HFF-Myc (cell line): ENCODE measurements at regions not wholly inside any gene's neighbourhood (a gene's known extent, or its start where the extent isn't known, plus 50 kb on each side); places are given as distances from the start of the nearest gene placed in this dataset.

ENCODE experiments used
- DNase-seq: peaks from one replicate; pipeline ENCODE4 v3.0.0-alpha.2; 2011; ENCODE audit warnings: low read depth; ENCODE audit errors: extremely low read depth
- H3K4me3 ChIP-seq: replicated peaks from 2 replicates; pipeline ENCODE4 v1.5.1; 2011; ENCODE audit warnings: low read depth, mild to moderate bottlenecking, control low read depth, low read length
- TF ChIP-seq, protein P1 (sequence below): IDR thresholded peaks from 2 replicates; pipeline ENCODE4 v1.5.1; 2012; ENCODE audit warnings: mild to moderate bottlenecking, low read depth, low read length, control low read depth; ENCODE audit errors: missing control alignments

DNA sequence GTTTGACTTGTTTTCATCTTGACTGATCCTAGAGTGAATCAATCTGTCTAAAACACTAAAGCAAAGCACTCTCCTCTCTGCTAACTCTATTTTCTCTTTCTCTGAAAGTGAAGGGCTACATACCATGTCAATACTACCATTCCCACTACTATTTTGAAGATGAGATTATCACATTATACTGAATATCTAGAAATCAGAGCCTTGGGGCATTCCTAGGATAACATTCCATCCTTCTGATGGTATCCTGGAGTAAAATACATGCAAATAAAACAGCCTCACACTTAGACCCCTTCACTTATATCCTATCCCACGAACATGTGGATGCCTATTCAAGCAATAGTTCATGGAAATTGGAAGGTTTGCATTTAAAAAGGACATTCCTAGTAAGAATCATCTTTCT, 309.3 kb upstream of the ACTBL2 start:
- TF ChIP-seq, protein P1, sequence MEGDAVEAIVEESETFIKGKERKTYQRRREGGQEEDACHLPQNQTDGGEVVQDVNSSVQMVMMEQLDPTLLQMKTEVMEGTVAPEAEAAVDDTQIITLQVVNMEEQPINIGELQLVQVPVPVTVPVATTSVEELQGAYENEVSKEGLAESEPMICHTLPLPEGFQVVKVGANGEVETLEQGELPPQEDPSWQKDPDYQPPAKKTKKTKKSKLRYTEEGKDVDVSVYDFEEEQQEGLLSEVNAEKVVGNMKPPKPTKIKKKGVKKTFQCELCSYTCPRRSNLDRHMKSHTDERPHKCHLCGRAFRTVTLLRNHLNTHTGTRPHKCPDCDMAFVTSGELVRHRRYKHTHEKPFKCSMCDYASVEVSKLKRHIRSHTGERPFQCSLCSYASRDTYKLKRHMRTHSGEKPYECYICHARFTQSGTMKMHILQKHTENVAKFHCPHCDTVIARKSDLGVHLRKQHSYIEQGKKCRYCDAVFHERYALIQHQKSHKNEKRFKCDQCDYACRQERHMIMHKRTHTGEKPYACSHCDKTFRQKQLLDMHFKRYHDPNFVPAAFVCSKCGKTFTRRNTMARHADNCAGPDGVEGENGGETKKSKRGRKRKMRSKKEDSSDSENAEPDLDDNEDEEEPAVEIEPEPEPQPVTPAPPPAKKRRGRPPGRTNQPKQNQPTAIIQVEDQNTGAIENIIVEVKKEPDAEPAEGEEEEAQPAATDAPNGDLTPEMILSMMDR = no peak
- no peak for DNase-seq
- H3K4me3 ChIP-seq = no peak overlapping the region

DNA sequence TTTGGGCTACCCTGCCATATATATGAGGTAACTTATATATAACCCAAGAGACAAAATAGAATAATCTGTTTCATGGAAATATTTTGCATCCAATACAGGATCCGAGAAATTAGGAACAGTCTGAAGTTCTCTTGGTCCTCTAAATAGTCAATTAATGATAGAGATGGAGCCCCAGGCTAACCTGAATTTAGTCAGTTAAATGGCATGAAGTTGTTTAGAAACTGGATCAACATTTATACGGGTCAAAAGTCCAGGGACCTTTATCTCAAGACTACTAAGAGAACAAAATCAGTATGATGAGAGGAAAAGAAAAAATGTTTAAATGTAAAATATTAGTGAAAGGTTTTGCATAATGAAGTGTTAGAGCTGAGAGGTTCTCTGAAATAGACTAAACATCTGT, 303.3 kb upstream of the ACTBL2 start:
- no peak for DNase-seq
- TF ChIP-seq, protein P1 = no peak
- no peak overlapping the region for H3K4me3 ChIP-seq

DNA sequence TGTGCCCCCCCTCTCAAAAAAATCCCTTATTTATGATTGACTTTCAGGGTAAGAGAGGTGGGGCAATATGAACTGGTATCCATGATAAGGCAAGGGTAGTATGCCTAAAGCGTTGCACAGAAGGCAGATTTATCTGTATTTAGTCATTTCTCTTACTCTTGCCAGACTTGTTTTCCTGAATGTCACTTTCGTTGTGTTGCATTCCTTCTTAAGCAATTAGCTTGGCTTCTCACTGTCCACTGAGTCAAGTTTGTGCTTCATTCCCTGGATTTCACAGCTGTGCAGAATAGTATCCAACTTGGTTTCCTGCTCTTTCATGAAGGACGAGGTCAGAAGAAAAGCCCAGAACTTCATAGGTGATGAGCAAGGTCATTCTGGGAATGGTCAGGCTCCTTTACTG, 301.5 kb upstream of the ACTBL2 start:
- TF ChIP-seq, protein P1 = no peak
- no peak for DNase-seq
- H3K4me3 ChIP-seq = no peak overlapping the region

DNA sequence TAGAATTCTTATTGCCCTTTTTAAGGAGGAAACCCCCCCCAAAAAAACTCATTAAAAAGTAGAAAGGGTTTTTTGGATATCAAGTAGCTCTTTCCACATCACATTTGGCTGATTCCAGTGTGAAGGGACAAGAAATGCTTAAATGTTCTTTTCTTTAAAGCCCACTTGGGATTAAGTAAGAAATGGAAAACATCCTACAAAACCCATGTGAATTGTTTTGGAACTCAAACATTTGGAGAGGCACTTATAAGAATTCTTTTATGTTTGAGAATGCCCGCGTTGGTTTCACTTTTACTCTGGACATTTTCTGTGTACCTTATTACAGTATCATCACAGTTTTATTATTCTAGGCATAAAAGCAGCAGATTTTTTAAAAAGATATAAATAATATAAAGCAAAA, 301.1 kb upstream of the ACTBL2 start:
- H3K4me3 ChIP-seq = no peak overlapping the region
- TF ChIP-seq, protein P1 = no peak
- no peak for DNase-seq

DNA sequence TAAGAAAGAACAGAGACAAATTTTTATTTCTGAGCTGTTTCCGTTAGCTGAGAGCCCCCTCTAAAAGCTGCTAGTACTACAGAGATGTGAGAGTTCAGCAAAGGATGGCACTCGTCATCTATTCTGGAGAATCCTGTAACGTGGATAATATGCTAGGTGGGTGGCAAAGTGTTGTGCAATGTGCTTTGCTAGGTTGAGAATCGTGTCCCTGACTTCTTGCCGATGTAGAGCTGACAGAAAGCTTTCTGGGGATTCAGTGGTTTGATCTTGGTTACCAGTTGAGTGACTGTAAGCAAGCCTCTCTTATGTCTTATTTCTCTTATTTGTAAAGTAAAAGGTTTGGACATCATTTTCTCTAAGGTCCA, 298.3 kb upstream of the ACTBL2 start:
- TF ChIP-seq, protein P1 = no peak
- H3K4me3 ChIP-seq = no peak overlapping the region
- DNase-seq = no peak

DNA sequence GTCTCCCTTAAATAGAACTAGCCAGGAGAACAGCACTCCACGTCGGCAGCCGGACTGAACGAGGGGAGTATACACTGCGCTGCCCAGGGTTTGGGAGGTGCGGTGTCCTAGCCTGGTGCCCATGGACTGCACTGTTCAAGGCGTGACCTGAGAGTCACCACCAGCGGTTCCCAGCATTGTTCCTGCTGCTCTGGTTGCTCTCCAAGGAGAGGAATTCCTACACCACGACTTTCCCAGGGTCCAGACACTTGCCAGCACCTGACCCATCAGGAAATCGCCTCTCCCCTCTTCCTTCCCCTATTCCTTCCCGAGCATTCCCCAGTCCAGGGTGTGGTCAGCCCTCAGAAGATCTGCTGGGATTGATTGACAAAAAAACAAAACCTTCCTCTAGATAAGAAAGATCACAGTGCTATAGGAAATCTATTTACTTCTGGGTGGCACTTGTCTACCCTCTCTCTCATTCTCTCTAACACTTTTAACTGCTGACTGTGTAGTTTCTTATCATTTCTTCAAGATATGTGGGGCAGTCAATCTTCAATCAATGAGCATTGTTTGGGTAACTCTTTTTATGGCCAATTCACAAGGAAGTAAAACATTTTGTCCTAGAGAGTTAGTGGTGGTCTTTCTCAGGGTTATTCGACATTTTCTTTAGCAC, 297.8 kb upstream of the ACTBL2 start:
- TF ChIP-seq, protein P1 = no peak
- no peak overlapping the region for H3K4me3 ChIP-seq
- no peak for DNase-seq
